ENCODE measurements at regions not wholly inside any gene's neighbourhood (a gene's known extent, or its start where the extent isn't known, plus 50 kb on each side); places are given as distances from the start of the nearest gene placed in this dataset.

- TF ChIP-seq CTCF (IDR thresholded peaks at IDR 0.05; ENCODE audit: low read depth, low read length, poor library complexity, severe bottlenecking): no peak
- TF ChIP-seq EZH2phosphoT487 (IDR thresholded peaks at IDR 0.05; ENCODE audit: borderline replicate concordance, low read length): no peak
These were observed 223.5 kb downstream of the GPD2 start for GRCh38 chr2:156659694-156660093.

All from DOHH2 (cell line).